HG02759 (cell line): ENCODE measurements at regions not wholly inside any gene's neighbourhood (a gene's known extent, or its start where the extent isn't known, plus 50 kb on each side); places are given as distances from the start of the nearest gene placed in this dataset.
"Not testable (repeated sequence)": the region's sequence is repeated elsewhere in the genome, so short reads cannot be mapped to it uniquely, and the experiment has no call there.

Source experiments
- ATAC-seq: cut with Tn5 transposase; IDR thresholded peaks from one replicate; pipeline ENCODE4 v1.9.1; 2021; ENCODE audit warnings: mild to moderate bottlenecking, moderate library complexity; ENCODE audit not compliant: unreplicated experiment

DNA sequence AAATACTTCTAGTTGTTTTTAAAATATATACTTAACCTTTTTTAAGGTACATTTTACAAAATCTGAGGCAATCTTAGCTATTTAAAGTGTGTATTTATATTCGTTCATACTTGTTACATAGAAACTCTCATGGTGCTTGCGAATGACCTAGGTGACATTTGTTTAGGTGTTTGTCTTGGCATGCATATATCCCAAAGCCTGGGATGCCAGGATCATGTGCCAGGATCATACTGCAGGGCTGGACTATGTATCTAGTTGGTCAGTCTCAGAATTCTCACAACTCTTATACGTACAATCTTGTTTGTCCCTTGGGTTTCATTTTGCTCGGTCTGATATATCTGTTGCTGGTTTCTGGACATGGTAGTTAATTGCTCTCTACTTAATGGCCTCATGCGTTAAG is 109.9 kb upstream of the WIPF3 start:
- ATAC-seq, result not testable (repeated sequence)

GRCh38 chr7:29699723-29700122 is 106.6 kb upstream of the WIPF3 start:
- not testable (repeated sequence) for ATAC-seq

- not testable (repeated sequence) for ATAC-seq
Measured at GRCh38 chr7:29701540-29701939, 104.8 kb upstream of the WIPF3 start.

- ATAC-seq, result not testable (repeated sequence)
Measured at GRCh38 chr7:29703830-29704229, 102.5 kb upstream of the WIPF3 start.

GRCh38 chr7:29709002-29709401 is 97.3 kb upstream of the WIPF3 start:
- ATAC-seq, result not testable (repeated sequence)

GRCh38 chr7:29723127-29723526 is 83.2 kb upstream of the WIPF3 start:
- not testable (repeated sequence) for ATAC-seq

- ATAC-seq, result no peak
Measured at GRCh38 chr7:29723599-29723998, 82.7 kb upstream of the WIPF3 start.

GRCh38 chr7:29729534-29730165 is 76.7 kb upstream of the WIPF3 start:
- ATAC-seq, result not testable (repeated sequence)

- ATAC-seq, result no peak
Measured at GRCh38 chr7:29734246-29734731, 72.0 kb upstream of the WIPF3 start.

DNA sequence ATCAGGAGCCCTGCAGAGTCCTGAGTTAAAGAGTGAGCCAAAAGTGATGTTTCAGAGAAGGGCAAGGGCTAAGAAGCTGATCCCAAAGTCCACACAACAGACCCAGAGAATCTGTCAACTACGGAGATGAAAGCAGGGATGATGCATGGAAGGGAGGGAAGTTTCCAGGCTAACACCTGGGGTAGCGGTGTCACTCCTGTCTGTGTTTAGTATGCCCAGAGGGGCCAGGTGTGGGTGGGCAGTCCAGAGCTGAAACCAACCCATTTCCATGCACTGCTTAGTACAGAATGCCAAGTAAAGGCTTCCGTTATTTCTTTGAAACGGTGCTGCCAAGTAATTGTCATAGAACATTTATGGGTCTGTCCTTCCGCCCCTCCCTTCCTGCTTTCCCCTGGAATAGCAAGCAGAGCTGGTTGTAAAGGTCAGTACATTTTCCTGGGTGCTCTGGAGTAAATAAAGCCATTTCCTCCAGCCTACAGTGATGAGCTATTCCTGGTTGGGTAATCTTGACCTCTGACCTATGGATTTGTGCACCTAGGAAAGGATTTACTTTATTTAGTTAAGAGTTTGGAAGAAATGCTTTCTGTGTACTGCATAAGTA is 58.6 kb upstream of the WIPF3 start:
- ATAC-seq, result not testable (repeated sequence)

DNA sequence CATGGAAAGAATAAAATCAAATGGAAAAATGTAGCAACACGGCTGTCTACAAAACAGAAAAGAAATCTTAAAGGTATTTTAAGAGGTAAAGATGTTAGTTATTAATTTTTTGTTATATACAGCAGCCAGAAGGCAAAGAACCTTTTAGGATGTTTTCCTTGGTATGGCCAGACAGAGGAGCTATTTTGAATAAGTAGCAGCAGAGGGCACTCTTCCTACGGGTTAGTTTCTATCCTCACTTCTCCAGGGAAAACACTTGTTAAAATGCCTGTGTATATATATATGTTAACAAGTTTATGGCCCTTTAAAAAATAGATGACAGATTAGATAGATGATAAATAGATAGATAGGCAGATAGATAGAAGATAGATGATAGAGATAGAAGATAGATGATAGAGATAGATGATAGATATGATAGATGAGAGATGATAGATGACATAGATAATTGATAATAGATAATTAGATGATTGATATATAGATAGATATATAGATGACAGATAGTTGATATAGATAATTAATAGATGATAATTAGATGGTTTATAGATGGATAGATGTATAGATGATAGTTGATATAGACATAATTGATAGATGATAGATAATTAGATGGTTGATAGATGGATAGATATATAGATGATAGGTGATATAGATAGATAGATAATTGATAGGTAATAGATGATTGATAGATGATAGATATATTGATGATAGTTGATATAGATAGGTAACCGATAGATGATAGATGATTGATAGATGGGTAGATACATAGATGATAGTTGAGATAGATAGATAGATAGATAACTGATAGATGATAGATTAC is 57.8 kb upstream of the WIPF3 start:
- no peak for ATAC-seq

GRCh38 chr7:29749701-29750321 is 56.5 kb upstream of the WIPF3 start:
- ATAC-seq, result no peak

- not testable (repeated sequence) for ATAC-seq
Measured at GRCh38 chr7:29750373-29750940, 55.9 kb upstream of the WIPF3 start.

DNA sequence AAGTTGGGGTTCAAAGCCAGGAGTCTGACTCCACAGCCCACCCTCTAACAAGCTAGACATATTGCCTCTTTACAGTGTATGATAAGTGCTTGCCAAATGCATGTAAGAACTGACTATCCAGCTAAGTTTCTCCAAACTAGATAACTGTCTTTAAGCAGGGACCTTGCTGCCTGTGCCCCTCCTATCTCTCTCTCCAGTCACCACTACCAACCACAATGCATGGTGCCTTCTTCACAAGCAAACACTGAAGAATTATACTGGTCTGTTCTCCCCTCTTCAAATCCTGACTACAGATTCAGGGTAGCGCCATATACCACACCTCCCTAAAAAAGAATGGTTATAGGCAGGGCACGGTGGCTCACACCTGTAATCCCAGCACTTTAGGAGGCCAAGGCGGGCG is 55.3 kb upstream of the WIPF3 start:
- ATAC-seq, result not testable (repeated sequence)

GRCh38 chr7:29754874-29755490 is 51.3 kb upstream of the WIPF3 start:
- ATAC-seq, result no peak
